ENCODE measurements at regions not wholly inside any gene's neighbourhood (a gene's known extent, or its start where the extent isn't known, plus 50 kb on each side); places are given as distances from the start of the nearest gene placed in this dataset.

- DNase-seq (ENCODE audit: low read depth in 2 of 2) = no peak
Measured at GRCh38 chr20:56835829-56836550, 206.9 kb downstream of the TFAP2C start.

GRCh38 chr20:56839222-56839621 is 210.1 kb downstream of the TFAP2C start:
- no peak for DNase-seq (ENCODE audit: low read depth in 2 of 2)

DNA sequence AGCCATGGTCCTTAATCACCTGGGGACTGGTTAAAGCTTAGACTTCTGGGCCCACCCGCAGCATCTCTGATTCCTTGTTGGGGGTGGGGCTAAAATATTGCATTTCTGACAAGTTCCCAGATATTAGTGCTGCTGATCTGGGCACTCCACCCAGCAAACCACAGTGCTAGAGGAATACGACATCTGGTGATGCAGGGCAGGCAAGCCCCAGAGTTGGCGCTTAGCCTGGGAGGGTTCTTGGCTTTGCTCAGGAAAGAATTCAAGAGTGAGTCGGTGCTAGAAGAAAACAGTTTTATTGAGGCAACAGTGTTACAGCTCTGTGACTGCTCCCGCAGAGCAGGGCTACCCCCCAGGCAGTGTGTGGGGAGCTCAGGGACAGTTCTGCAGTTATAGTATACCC is 210.7 kb downstream of the TFAP2C start:
- no peak for DNase-seq (ENCODE audit: low read depth in 2 of 2)

DNA sequence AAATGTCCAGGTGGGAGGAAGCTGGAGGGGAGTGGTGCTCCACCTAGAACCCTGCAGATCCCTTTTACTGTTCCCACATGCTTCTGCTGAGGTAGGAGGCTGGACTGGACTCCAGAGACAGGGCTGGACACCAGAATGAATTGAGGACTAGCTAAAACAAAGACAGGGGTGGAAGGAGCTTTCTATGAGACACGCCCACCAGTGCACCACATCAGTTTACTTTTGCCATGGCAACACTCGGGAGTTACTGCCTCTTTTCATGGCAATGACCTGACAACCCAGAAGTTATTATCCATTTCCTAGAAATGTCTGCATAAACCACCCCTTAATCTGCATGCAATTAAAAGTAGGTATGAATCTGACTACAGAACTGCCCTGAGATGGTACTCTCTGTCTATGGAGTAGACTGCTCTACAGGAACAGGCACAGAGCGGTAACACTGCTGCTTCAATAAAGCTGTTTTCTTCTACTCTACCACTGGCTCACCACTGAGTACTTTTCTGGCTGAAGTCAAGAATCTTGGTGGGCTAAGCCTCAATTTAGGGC is 211.7 kb downstream of the TFAP2C start:
- no peak for DNase-seq (ENCODE audit: low read depth in 2 of 2)

DNA sequence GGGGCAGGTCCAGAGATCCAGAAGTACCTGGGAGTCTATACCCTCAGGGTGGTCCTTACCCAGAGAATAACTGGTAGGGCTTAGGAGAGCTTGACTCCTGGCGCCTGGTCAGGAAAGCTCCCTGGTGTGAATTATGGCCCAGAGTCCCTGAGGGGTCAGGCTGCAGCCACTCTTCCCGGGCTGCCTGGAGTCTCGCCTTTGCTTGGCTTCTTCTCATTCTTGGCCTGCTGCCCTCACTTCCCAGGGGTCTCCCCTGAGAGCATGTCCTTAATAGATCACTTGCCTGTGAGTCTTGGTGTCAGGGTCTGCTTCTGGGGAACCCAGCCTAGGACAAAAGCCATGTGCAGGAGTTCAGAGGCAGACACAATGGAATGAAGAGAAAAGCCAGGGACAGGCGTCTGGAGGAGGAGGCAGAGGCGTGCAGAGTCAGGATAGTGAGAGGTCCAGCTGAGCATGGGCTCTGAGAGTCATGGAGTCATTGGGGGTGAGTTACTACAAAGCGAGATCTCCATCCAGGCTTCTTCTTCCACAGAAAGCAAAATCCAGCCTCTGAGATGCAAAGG is 212.3 kb downstream of the TFAP2C start:
- DNase-seq (ENCODE audit: low read depth in 2 of 2) = no peak

GRCh38 chr20:56842056-56842455 is 212.9 kb downstream of the TFAP2C start:
- DNase-seq (ENCODE audit: low read depth in 2 of 2) = no peak

- no peak for DNase-seq (ENCODE audit: low read depth in 2 of 2)
Measured at GRCh38 chr20:56843386-56843785, 214.3 kb downstream of the TFAP2C start.

DNA sequence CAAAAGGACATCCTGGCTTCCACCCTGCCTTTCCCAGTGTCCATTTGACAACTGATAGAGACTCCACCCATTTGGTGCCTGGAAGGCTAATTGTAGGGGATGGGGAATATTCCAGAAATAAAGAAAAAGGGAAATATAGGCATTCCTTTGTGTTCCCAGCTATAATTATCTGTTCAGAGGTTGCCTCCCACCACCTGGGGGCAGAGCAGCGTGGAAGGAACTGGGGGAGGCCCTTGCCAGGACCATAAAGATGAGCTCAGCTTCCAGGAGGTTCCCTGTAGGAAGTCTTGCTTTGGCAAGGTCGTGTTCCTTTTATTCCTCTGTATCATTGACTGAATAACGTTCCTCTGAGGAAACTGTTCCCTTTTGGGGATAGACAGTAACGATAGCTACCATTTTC is 214.7 kb downstream of the TFAP2C start:
- no peak for DNase-seq (ENCODE audit: low read depth in 2 of 2)

DNA sequence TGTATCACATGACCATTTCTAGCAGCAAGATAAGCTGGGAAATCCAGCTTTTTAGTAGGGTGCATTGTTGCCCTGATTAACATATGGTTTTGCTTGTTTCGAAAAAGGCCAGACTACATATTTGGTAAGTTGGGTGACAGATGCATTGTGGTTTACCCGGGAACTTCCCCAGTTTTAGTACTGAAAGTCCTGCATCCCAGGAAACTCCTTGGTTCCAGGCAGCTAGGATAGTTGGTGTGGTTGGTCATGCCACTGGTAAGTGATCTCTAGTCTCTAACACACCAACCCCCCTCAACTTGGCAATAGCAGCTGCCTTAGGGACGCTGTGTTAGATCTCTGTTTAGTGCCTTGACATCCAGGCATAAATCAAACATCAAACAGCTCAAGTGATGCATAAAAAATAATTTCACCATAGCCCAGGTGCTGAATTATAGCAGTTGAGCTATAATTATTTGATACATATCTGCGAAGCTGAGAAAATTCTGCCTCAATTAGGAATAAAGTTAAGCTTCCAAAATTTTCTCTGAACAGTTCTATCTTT is 216.5 kb downstream of the TFAP2C start:
- DNase-seq (ENCODE audit: low read depth in 2 of 2) = no peak

DNA sequence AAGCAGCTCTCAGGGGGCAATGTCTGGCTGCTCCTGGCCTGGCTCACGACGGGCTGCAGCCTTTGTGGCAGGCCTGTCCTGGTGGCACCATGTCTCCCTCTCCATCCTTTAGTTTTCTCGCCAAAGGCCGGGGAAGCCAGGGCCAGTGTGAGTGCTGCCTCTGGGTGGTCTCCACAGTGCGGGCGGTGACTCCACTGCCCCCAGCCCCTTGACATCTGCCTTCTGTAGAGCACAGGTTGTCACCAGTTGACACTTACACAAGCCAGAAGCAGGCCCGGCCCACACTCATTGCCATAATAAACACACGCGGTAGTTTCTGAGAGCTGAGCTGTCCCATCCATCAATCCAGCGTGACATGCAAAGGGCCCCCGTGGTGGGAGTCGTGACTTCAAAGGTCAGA is 219.5 kb downstream of the TFAP2C start:
- DNase-seq (ENCODE audit: low read depth in 2 of 2) = no peak

- DNase-seq (ENCODE audit: low read depth in 2 of 2) = no peak
Measured at GRCh38 chr20:56851552-56851951, 222.4 kb downstream of the TFAP2C start.

DNA sequence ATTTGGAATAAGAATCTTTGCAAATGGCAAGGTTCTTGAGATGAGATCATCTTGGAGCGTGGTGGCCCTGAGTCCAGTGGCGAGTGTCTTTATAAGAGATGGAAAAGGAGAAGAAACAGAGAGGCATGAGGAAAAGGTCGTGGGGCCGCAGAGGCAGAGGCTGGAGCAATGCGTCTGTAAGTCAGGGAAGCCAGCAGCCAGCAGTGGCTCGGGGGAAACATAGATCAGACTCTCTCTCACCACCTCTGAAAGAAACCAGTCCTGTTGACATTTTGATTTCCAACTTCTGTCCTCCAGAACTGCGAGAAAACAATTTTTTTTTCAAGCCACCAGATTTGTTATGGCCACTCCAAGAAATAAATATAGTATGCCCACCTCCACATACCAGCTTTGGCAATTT is 226.6 kb downstream of the TFAP2C start:
- no peak for DNase-seq (ENCODE audit: low read depth in 2 of 2)

DNA sequence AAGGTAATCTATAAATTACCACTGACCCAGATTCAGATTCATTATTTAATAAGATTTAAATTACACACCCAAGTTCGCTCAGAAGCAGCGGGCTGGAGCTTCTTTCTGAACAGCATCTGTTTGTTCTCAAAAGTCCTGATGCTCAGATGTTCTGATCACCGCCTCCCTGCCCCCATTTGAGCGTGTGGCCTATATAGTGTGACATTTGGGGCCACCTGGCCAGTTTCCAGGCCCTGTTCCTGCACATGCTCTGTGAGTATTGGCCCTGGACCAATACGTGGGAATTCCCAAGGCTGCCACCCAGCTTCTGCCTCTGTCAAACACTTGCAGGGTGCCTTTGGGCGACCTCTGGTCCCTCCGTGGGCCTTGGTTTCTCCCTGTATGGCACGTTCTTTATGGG is 228.8 kb downstream of the TFAP2C start:
- DNase-seq (ENCODE audit: low read depth in 2 of 2) = no peak

DNA sequence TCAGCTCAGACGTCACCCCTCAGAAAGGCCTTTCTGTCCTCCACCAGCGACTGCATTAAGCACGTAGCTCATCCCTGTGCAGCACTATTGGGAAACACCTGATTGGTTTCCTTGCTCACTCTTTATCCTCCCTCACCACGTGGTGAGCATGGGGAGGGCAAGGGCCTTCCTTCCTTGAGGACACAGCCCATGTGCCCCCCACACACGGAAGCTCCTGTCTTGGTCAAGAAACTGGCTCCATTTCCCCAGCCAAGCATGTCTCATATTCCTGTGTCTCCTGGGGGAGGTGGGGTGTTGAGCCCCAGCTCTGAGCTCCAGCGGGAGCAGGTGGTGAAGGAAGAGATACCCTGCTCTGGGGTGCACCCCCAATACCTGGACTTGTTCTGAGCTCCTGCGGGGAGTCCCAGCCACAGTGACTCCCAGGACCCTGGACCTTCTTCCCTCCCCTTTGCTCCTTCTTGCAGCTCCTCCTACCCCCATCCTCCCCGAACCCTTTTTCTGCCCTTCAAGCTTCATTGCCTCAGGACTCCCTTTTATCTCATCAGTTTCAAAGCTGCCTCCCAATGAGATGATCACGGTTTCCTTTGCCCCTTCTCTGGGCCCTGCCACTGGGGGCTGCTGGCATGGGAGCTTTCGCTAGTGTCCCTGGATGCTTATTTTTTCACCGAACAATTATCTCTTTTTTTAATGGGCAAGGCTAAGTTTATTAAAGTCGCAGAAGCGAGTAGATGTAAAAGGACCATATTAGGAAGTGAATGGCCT is 230.1 kb downstream of the TFAP2C start:
- no peak for DNase-seq (ENCODE audit: low read depth in 2 of 2)

DNA sequence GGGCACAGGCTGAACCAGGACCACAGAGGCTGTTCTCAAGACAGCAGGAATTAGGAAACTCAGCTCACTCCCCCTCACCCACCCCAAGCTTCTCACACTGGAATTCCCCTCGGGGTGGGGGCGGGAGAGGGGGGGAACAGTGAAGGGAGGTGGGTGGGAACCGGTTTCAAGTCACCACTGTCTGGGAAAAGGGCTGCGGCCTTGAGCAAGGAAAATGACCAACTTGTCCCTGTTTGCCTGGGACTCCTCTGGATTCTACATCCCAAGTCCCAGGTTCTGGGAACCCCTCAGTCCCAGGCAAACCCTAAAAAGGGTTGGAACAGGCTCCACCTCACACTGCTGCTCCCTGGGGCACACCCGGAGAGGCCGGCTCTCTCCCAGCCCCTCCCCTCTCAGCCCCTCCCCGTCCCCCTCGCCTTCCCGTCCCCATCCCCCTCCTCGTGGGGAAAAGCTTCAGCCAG is 230.7 kb downstream of the TFAP2C start:
- no peak for DNase-seq (ENCODE audit: low read depth in 2 of 2)

- no peak for DNase-seq (ENCODE audit: low read depth in 2 of 2)
Measured at GRCh38 chr20:56860413-56860812, 231.3 kb downstream of the TFAP2C start.

- no peak for DNase-seq (ENCODE audit: low read depth in 2 of 2)
Measured at GRCh38 chr20:56861590-56861989, 232.5 kb downstream of the TFAP2C start.

DNA sequence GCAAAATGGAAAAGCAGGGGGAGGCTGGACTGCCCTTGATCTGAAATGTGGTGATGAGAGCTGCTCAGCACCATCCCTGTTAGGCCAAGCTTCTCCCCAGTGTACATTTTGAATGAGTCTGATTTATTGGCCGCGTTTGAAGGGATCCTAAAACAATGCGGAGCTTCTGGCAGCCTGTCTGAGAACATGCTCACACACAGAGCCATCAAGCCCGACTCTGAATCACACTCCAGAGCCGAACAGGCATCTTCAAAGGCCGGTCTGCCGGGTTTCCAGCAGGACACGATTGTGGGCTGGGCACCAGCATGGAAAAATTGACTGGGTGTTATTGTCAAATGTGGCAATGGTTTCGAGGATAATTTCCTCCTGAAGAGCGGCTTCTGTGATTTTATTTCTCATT is 235.9 kb downstream of the TFAP2C start:
- no peak for DNase-seq (ENCODE audit: low read depth in 2 of 2)

DNA sequence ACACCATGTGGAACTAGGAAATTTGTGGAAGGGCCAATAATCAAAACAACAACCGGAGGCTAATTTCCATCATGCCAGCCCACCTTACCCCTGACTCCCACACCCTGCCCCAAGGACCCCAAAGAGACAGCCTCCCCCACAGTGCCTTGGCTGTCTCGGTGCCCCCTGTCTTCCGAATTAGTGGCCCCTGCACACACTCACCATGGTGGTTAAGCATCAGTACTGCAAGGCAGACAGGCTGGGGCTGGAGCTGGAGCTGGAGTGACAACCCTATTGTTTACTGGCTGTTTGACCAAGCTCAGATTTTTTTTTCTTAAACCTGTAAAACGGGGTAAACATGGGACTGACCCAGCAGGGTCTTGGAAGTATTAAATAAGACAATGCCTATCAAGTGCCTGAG is 238.0 kb downstream of the TFAP2C start:
- no peak for DNase-seq (ENCODE audit: low read depth in 2 of 2)

DNA sequence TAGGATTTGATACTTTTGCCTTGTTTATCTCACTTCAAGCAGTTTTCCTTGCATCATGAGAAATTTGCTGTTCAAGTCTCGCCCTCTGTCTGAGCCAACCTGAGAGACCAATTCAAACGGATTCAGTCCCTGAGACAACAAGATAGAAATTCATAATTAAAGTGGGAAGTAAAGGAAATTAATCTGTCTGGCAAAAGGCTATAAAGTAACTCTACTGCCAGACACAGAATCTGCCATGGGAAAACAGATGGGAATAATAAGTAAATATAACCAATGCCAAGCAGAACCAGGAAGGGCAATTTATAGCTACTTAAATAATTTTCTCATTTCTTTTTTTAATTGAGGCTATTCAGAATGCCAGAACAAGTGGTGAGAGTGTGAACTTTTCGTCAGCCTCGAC is 239.6 kb downstream of the TFAP2C start:
- no peak for DNase-seq (ENCODE audit: low read depth in 2 of 2)

DNA sequence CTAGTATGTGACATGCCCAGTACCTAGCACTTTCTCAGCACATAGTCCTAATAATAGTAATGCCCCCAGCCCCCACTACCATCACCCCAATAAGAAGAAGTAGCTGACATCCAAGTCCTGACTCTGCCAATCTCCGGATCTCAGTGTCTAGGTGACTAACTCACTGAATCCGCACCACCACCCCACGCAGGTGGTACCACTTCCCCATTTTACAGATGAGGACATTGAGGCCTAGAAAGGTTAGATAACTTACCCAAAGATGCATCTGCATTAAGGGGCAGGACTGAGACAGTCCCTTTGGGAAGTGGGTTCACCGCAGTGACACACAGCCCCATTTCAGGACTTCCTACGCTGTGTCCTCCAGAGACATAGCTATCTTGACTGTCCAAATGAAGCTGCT is 241.2 kb downstream of the TFAP2C start:
- no peak for DNase-seq (ENCODE audit: low read depth in 2 of 2)

DNA sequence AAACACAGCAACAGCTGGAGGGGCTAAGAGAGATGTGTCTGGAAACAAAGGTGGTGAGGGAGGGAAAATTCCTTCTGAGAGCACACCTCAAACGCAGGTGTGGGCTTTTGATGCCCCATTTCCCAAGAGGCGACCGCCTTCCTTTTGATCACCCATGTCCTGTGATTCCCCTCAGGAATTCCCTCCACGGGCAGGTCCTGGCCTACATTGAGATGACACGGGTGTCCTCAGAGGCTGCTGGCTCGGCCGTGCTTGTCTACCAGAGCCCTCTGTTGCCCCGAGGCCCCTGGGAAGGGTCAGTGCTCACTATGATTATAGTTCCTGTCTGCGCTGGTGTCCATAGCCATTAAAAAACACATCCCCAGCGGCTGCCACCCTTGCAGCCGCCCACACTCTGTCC is 242.6 kb downstream of the TFAP2C start:
- DNase-seq (ENCODE audit: low read depth in 2 of 2) = no peak

All from stimulated activated CD8-positive, alpha-beta memory T cell treated with anti-CD3 and anti-CD28 coated beads, Interleukin-15, amount 100 ng/mL, for 48 hours (primary cell).